HG03060 (cell line): ENCODE measurements at regions not wholly inside any gene's neighbourhood (a gene's known extent, or its start where the extent isn't known, plus 50 kb on each side); places are given as distances from the start of the nearest gene placed in this dataset.

ENCODE experiments used
- ATAC-seq: cut with Tn5 transposase; IDR thresholded peaks from one replicate; pipeline ENCODE4 v1.9.1; 2021; ENCODE audit warnings: low read depth, moderate number of reproducible peaks; ENCODE audit not compliant: unreplicated experiment

DNA sequence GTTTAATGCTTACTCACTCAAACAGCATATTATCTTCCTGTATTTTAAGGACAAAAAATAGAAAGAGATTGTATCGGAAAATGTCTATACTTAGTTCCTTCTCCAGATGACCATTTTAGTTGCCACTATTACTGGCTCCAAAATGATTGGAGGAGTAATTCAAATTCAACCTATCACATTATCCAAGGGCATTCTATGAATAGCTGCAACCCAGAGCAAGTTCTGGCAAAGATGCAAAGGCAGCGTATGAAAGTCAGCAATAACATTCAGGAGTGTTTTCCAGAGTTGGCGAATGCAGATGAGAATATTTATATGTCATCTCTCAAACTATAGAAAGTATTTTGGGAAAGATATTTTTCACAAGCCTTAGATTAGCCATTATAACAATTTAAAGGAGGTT, 389.8 kb upstream of the ADGRL2 start:
- ATAC-seq: no peak

DNA sequence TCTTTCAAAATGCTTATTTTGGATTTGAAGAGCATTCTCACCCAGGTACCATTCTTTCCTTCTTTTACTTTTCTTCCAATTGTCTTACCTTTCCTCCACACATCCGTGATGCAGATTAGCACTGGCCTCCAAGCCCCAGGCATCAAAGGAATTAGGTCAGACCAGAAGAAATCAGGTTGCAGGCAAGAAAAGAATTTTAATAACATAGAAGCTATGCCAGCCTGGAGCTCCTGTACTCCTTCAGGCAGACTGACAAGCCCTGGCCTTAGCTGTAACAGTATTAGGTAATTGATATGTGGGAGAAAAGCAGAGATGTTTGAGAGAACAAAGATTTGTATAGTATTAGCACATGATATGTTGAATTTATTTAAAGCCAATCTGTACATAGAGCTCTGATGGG, 390.4 kb upstream of the ADGRL2 start:
- no peak for ATAC-seq

DNA sequence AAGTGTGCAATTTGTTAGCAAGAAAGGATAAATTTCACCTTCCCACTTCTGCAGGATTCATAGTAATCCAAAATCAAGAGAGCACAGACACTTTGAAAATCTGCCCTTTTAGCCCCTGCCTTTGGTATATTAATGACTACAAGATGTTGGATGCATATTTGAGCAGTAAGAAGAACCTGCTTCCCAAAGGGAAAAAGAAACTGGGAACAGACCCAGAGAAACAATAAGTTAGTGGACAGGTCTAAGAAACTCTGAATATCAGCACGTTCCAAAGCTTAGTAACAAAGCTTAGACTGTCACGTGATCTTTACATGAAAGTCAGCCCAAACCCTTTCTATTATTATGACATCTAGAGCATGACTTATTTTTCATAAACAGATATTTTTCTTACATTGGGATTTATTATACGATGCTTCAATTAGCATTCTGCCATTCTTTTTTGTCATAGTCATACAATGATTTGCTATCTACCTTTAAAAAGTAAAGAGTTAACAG, 390.9 kb upstream of the ADGRL2 start:
- no peak for ATAC-seq

DNA sequence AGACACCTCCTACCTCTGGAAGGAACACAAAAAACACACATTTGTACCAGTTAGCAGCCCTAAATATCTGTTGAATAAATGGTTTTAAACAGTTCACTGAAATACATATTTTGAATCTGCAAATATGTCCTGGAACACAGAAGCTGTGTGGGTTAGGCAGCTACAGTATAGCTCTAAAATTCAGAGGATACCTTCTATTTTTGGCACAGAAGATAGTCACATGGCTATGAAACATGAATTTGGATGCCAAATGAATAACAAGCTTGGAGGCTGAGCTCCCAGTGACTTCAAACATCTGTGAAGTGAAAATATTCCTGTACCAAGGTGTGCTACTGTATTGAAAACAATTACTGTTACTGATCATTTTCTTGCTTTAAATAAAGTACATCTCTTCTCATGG, 391.5 kb upstream of the ADGRL2 start:
- no peak for ATAC-seq

DNA sequence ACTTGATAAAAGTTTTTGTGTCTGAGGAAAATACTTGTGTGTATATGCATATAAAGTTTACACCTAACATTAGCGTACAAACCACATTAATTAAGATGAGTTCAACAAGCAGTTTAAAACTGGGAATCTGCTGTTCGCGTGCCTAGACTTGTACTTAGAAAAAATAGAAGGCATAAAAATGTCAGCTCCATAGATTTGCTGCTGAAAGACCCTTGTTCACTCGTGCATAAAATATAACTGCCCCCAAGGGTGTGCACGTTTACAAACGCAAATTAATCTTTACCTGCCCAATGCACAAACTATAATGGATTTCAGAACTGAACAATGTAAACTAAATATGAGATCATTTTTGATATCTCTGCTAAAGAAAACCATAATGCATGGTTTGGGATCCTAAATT, 392.3 kb upstream of the ADGRL2 start:
- ATAC-seq: no peak

DNA sequence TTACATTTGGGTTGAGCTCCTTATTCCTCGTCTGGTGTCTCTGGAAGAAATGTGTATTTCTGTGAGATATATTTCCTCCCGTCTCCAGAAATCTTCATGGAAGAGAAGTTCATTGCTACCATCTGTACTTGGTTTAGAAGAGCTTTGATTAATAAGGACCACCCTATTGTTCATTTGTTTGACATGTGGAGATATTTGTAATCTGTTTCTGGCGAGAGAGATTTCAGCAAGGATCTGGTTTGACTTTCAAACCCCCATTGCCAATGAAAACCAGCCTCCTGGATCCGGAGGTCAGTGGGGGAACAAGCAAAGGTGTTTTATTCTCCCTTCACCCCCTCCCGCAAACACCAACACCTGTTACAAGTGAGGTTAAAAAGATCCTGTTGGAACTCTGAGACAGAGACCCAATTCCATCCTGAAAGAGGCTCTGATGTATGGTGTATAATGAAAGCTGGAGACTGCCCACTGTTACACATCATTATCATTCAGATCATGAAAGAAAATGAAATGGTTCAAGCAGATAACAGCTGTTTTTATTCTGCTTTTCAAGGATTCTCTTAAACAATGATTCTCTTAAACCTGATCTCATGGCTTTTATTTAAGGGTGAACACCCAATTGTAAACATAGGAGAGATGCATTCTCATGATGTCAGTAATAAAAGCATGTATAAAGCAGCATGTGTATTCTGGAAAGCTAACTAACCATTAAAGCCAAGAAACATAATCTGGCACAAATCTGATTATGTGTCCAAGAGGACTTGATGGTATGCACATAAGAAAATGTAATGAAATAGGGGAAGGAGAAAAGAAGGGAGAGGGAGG, 393.5 kb upstream of the ADGRL2 start:
- ATAC-seq: no peak

DNA sequence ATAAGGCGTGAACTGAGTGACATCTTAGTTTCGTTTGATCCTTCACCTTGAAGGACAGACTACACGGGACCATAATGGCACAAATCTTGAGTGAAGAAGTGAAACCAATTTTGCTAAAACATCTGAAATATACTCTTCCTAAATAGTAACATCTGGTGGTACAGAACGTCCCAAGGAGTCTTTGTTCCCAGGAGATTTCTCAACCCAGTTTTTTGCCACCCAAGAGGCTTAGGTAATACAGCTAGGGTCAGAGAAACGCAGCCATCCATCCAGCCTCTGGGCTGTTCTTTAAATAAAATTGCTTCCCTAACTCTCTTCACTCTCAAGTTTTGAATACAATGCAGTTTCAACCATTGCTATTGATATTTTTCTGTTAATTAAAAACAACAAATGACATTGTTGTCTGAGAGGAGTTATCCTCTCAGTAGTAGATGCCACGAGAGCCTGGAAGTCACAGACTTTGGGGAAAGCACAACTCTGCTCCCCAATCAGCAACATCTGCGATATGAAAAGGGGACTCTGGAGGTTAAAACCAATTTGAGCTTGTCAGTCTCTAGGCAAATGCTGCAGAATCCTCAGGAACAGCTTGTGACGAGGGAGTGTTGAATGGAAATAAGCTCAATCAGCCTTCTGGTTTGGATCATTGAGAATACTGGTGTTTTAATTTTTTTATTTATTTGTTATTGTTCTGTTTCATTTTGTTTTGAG, 394.3 kb upstream of the ADGRL2 start:
- ATAC-seq: no peak

DNA sequence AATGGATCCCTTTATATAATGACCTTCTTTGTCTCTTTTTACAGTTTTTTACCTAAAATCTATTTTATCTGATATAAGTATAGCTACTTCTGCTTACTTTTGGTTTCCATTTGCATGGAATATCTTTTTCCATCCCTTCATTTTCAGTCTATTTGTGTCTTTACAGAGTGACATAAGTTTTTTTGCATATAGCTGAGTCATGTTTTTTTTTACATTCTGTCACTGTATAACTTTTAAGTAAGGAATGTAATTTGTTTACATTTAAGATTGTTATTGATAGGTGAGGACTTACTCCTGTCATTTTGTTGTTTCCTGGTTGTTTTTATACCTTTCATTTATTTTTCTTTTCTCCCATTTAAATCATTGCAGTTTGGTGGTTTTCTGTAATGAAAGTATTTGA, 402.7 kb upstream of the ADGRL2 start:
- ATAC-seq: no peak

DNA sequence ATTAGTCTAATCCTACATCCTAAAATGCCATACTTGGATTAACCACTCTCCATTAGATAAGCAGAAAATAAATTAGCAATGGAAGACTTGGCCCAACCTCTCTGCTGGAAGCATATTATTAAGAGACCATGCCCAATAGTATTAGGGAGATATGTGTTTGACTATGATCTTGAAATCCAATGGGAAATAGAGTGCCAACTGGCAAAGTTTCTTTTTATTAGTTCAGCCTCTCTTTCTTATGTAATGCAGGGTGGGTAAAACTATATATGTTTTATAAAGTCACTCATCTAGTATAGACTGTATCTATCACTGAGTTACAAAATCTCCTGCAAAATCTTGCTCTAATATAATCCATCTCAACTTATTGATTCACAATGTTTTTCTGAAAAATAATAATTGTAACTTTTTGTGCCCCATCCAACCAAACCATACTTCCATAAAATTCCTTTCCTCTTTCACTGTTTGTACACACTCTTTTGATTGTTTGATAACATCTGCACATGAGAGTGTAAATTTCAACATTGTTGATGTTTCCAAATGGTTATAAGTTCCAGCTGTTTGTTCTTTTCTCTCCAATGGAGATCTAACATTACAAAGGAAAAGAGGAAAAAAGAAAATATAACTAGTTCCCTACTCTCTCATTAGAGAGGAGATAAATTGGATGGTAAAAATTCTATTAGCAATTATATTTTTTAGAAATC, 408.1 kb upstream of the ADGRL2 start:
- no peak for ATAC-seq

DNA sequence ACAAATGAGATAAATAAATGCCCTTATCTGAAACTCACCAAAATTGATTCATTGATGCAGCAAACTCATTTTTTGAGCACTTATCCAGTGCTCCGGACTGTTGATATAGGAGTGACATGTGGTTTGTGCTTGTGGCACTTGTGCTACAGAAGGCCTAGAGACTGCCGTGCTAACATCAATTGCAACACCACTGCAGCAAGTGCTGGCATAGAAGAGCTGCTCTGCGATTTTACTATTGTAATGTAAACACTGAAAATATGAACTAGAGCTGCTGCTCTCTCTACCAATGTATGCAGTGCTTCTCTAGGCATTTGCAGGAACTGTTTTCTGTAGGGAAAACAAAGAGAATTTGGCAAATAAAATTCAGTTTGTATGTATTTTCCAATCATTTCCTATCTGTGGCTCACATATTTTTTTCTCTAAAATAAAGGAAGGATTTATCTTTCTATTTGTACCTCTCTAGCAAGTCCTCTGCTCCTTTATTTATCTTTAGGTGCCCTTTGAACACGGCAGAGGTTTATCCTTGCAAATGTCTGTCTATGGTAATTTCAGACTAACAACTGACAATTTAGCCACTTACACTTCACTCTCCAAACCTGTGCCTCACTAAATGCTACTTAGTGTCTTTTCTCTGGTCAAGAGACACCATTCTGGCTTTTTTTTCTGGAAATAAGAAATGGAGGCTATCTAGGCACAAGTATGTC, 409.5 kb upstream of the ADGRL2 start:
- no peak for ATAC-seq

DNA sequence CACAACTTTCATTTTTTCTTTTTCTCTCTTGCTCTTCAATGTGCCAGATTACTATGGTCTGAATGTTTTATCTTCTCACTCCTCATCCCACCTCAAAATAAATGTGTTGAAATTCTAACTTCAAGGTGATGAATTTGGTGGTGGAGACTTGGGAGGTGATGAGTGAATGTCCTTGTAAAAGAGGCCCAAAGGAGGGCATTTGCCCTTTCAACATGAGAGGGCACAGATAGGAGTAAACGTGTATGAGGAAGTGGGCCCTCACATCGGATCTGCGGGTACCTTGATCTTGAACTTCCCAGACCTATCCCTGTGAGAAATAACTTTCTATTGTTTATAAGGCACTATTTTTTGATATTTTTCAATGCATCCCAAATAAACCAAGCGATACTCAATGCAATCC, 412.3 kb upstream of the ADGRL2 start:
- ATAC-seq: no peak

DNA sequence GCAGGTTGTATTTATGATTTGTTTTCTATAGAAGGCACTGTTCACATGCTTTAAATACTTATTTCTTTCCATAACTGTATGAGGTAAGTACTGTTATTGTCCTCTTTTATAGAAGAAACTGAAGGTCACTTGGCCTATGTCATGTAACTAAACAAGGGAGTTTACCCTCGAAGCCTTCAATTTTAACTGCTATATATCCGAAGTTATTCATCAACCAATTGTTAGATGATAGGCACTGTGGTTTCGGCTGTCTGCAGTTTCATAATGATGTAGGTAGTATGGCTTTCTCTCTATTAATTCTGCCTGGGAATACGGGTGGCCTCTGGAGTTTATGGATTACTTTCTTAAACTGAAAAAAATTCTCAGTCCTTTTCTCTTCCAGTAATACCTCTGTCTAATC, 413.3 kb upstream of the ADGRL2 start:
- no peak for ATAC-seq

DNA sequence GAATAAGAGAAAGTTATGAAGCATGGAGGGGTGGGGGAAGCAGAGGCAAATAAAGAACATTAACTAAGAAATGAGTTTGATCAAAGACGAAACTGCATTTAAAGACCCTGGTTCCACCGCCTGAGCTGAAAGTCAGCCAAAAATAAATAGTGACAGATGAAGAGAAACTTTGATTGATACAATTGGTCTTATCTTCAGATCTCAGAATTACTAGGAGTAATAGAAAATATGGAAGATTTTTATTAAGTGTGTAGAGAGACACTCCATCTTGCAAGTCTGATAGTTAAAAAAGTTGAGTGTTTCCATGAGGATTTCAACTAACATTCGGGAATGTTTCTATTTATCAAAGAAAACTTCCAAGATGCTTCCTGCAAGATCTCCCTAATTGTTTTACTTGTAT, 418.2 kb upstream of the ADGRL2 start:
- no peak for ATAC-seq

DNA sequence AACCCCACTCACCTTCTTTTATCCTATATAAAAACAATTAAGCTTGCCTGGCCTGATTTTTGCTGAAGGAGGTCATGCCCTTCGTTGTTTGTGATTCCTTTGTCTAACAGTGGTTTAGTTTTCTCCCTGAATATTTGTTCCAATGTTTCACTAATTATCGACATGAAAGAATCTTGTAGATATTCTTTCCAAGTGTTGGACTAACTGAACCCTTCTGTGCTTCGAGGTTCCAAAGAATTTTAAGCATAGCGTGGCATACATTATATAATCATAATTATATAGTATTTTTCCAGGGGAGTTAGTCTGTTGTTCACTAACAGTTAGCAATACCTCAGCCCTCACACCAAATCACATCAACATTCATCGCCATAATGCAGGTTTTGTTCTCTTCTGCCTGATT, 418.9 kb upstream of the ADGRL2 start:
- ATAC-seq: no peak

DNA sequence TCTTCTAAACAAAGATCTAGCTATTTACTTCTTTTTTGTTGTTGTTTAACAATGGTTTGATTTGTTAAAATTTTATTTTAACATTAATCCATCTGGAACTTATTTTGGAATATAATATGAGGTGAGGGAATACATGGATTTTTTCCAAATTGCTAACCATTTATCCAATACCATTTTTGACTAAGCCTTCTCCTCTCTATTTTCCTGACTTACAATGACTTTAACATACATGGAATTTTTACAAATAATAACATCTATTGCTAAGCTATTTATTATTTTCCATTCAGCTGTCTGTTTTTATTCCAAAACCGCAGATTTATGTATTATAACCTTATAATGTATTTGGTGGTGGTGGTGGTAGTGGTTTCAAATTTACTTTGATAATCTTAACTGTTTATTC, 420.3 kb upstream of the ADGRL2 start:
- no peak for ATAC-seq

DNA sequence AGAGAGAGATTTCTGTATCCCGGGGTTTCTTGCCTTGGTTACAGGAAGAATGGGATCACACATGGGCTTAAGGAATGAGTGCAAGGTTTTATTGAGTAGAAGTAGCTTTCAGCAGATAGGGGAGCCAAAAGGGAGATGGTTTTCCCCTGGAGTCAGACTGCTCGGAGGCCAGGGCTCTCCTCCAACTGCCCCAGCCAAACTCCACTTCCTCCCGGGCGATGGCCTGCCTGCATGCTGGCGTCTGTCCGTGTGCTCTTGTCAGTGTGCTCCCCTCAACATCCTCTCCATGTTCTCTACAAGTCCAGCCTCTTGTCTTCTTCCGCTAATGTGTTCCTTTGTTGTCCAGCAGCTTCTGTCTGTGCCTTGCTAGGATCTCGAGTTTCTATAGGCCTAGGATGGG, 421.3 kb upstream of the ADGRL2 start:
- no peak for ATAC-seq

DNA sequence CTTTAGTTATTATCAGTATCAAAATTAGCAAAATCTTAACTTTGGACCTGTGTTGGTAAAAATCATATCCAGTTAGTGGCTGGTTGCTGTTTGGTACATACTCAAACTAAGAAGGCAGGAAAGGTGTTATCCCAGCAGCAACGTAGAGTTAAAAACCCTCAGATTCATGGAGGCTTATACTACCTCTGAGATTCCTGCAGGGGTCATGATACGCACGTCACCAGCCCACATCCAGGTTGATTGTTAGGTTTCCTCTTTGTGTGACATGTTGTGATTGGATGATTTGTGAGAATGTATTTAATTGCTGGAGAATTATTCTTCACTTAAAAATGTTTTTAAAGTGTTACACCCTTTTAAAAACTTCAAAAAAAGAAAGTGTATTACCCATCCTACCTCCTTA, 423.3 kb upstream of the ADGRL2 start:
- no peak for ATAC-seq

DNA sequence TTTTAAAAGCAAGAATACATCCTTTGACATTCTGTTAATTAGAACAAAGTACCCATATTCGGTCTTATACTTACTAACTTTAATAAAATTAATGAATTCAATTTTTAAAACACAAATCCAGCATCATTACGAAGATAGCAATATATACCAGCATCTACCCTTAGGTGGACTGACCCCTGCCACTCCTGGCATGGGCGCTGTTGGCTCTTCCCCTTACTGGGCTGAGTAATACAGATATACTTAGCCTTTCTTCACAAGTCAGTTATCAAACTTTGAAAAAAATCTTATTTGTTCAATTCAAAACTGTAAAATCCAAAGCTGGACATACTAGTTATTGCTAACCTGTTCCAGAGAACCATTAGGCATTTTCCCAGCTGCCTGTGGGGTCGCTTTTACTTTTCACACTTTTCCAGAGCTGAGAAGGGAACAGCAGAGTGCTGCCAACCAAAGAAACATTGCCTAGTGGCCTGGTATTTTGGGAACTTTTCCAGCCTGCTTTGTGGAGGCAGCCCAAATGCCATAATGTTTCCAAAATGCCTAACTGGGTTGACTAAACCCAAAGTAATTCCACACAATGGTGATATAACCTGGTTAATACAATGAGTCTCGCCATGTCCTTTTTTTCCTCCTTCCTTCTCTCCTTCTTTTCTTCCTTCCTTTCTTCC, 424.7 kb upstream of the ADGRL2 start:
- ATAC-seq: no peak

DNA sequence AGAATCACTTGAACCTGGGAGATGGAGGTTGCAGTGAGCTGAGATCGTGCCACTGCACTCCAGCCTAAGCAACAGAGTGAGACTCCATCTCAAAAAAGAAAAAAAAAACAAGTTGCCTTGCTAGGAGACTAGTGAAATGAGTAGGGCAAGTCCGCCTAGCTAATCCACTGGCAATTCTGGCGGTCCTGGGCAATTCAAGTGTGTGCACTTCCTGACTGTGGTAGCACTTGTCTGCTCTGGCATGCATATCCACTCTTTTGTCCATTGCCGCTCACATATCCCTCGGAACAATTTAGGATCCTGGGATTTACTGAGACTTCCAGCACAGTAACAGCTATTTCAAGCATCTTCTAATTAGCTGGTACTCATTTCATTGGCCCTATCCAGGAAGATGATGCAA, 426.3 kb upstream of the ADGRL2 start:
- ATAC-seq: no peak

DNA sequence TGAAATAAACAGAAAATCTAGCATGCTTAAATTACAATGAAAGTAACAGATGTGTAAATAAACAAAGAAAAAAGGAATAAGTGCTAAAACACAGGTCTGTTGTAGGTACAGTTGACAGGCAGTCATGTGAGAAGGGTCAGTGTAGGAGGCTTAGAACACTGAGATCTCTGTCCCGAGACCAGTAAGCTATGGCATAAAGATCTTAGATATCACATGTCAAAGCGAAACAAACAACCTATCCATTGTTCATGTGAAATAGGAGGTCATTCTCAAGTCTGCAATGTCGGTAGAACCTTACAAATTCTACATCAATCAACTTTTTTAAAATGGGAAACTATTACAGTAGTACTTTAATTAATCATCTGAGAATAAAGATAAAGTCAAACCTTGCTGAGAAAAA, 428.9 kb upstream of the ADGRL2 start:
- ATAC-seq: no peak
